ENCODE measurements at regions not wholly inside any gene's neighbourhood (a gene's known extent, or its start where the extent isn't known, plus 50 kb on each side); places are given as distances from the start of the nearest gene placed in this dataset.

DNA sequence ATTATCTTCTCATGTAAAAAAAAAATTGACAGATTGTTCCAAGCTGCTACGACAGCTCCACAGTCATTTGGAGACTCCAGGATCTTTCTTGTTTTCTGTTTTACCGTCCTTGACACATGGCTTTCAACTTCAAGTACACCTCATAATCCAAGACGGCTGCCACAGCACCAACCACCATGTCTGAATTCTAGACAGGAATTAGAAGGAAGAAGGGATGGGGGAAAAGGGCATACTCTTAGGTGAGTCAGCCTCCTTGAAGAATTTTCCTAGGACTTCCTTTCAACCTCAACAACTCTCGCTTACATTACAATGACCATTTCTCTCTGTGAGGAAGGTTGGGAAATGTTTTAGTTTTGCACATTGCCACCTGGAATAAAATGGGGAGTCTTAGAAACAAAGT is 110.3 kb upstream of the TNR start:
- Histone ChIP-seq H3K9ac (ENCODE audit: control insufficient read depth, extremely low read depth, insufficient read depth, low read length) (no peak overlapping the region), H3K9me1 (ENCODE audit: control insufficient read depth, extremely low read depth, insufficient read depth, low read length) (no peaks in the 10 kb centered on the region), H3K4me2 (ENCODE audit: control insufficient read depth, extremely low read depth, insufficient read depth, low read depth, low read length) (no peak overlapping the region), H4K20me1 (ENCODE audit: control insufficient read depth, extremely low read depth, insufficient read depth, low read length) (no peaks in the 10 kb centered on the region), H3K27ac (ENCODE audit: control insufficient read depth, insufficient read depth, low read length) (no peak overlapping the region), H3K36me3 (ENCODE audit: control insufficient read depth in 2 of 2, extremely low read depth in 1 of 2, insufficient read depth in 2 of 2, low read length in 2 of 2) (no peaks in the 10 kb centered on the region), H3K4me1 (ENCODE audit: control insufficient read depth, extremely low read depth, insufficient read depth, low read length) (no peaks in the 10 kb centered on the region), H3K9me3 (ENCODE audit: control insufficient read depth, low read depth, low read length) (no peaks in the 10 kb centered on the region), H3K79me2 (ENCODE audit: control insufficient read depth, insufficient read depth, low read length) (no peaks in the 10 kb centered on the region), H3K4me3 (ENCODE audit: control insufficient read depth in 2 of 3, extremely low read depth in 1 of 3, insufficient read depth in 2 of 3, low read depth in 1 of 3, low read length in 3 of 3) (no peak overlapping the region), H3K27me3 (ENCODE audit: control insufficient read depth, extremely low read depth, insufficient read depth, low read length) (peaks cover 14% of the 10 kb centered on the region), H2AFZ (ENCODE audit: control insufficient read depth, low read length) (no peak overlapping the region)
- FAIRE-seq = no peak
- DNase-seq (ENCODE audit: low read depth, low spot score) = no peak
- dilution Hi-C loops (cut with MboI; ENCODE audit: extremely low pct_ligation_motif_present, low sequenced_read_pairs) = no loop called here
- TF ChIP-seq, protein P1, sequence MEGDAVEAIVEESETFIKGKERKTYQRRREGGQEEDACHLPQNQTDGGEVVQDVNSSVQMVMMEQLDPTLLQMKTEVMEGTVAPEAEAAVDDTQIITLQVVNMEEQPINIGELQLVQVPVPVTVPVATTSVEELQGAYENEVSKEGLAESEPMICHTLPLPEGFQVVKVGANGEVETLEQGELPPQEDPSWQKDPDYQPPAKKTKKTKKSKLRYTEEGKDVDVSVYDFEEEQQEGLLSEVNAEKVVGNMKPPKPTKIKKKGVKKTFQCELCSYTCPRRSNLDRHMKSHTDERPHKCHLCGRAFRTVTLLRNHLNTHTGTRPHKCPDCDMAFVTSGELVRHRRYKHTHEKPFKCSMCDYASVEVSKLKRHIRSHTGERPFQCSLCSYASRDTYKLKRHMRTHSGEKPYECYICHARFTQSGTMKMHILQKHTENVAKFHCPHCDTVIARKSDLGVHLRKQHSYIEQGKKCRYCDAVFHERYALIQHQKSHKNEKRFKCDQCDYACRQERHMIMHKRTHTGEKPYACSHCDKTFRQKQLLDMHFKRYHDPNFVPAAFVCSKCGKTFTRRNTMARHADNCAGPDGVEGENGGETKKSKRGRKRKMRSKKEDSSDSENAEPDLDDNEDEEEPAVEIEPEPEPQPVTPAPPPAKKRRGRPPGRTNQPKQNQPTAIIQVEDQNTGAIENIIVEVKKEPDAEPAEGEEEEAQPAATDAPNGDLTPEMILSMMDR (optimal IDR thresholded peaks at IDR 0.05 in 1 of 3, IDR thresholded peaks at IDR 0.05 in 1 of 3, conservative IDR thresholded peaks at IDR 0.05 in 1 of 3; ENCODE audit: extremely low read depth in 1 of 3, insufficient read depth in 2 of 3, low read length in 3 of 3) = no peak
- no peak for TF ChIP-seq EZH2 (IDR thresholded peaks at IDR 0.05; ENCODE audit: low read length)

DNA sequence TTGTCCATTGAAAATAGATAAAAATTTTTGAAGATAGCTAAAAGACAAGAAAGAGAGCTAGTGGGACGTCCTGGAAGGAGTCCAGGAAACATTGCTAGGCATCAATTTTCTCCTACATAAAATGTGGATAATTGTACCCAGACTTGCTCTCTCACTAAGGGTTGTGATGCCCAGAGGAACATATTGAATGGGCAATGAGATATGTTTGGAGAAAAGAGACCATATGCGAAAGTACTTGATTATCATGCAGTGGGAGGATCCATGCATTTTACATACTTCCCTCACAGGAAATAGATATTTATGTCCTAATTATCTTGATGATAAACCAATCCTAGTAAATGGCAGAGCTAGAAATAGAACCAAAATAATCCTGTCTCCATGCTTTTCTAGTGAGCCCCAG is 108.4 kb upstream of the TNR start:
- Histone ChIP-seq H4K20me1 (ENCODE audit: control insufficient read depth, extremely low read depth, insufficient read depth, low read length) (no peaks in the 10 kb centered on the region), H3K4me1 (ENCODE audit: control insufficient read depth, extremely low read depth, insufficient read depth, low read length) (no peaks in the 10 kb centered on the region), H3K36me3 (ENCODE audit: control insufficient read depth in 2 of 2, extremely low read depth in 1 of 2, insufficient read depth in 2 of 2, low read length in 2 of 2) (no peaks in the 10 kb centered on the region), H3K4me2 (ENCODE audit: control insufficient read depth, extremely low read depth, insufficient read depth, low read depth, low read length) (no peak overlapping the region), H3K27ac (ENCODE audit: control insufficient read depth, insufficient read depth, low read length) (no peak overlapping the region), H2AFZ (ENCODE audit: control insufficient read depth, low read length) (no peak overlapping the region), H3K27me3 (ENCODE audit: control insufficient read depth, extremely low read depth, insufficient read depth, low read length) (peaks cover 6% of the 10 kb centered on the region), H3K9me3 (ENCODE audit: control insufficient read depth, low read depth, low read length) (no peaks in the 10 kb centered on the region), H3K9me1 (ENCODE audit: control insufficient read depth, extremely low read depth, insufficient read depth, low read length) (no peaks in the 10 kb centered on the region), H3K4me3 (ENCODE audit: control insufficient read depth in 2 of 3, extremely low read depth in 1 of 3, insufficient read depth in 2 of 3, low read depth in 1 of 3, low read length in 3 of 3) (no peak overlapping the region), H3K9ac (ENCODE audit: control insufficient read depth, extremely low read depth, insufficient read depth, low read length) (no peak overlapping the region), H3K79me2 (ENCODE audit: control insufficient read depth, insufficient read depth, low read length) (no peaks in the 10 kb centered on the region)
- FAIRE-seq (no peak), DNase-seq (ENCODE audit: low read depth, low spot score) (no peak)
- TF ChIP-seq EZH2 (IDR thresholded peaks at IDR 0.05; ENCODE audit: low read length) = no peak
- TF ChIP-seq, protein P1 (optimal IDR thresholded peaks at IDR 0.05 in 1 of 3, IDR thresholded peaks at IDR 0.05 in 1 of 3, conservative IDR thresholded peaks at IDR 0.05 in 1 of 3; ENCODE audit: extremely low read depth in 1 of 3, insufficient read depth in 2 of 3, low read length in 3 of 3) = no peak
- dilution Hi-C loops (cut with MboI; ENCODE audit: extremely low pct_ligation_motif_present, low sequenced_read_pairs) = no loop called here
